GM21423 (cell line): ENCODE measurements at regions not wholly inside any gene's neighbourhood (a gene's known extent, or its start where the extent isn't known, plus 50 kb on each side); places are given as distances from the start of the nearest gene placed in this dataset.
"Not testable (repeated sequence)": the region's sequence is repeated elsewhere in the genome, so short reads cannot be mapped to it uniquely, and the experiment has no call there.

ENCODE experiments used
- ATAC-seq: cut with Tn5 transposase; IDR thresholded peaks from one replicate; pipeline ENCODE4 v1.9.1; 2021; ENCODE audit warnings: mild to moderate bottlenecking, moderate library complexity; ENCODE audit not compliant: unreplicated experiment

DNA sequence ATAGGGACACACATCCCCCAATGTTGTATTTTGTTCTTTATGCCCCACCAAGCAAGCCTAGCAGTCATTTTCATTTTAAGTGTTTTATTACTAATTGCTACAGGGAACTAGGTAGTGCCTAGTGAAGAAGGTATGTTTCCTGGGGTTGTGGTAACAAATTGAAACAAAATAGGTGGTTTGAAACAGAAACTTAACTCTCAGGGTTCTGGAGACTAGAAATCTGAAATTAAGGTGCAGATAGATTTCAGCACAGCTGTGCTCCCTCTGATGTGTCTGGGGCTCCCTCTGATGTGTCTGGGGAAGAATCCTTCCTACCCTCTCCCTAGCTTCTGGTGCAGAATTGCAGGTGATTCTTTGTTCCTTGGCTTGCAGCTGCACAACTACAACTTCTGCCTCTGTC lies 390.1 kb downstream of the ZFHX3 start:
- peak; percentile 93 for ATAC-seq

DNA sequence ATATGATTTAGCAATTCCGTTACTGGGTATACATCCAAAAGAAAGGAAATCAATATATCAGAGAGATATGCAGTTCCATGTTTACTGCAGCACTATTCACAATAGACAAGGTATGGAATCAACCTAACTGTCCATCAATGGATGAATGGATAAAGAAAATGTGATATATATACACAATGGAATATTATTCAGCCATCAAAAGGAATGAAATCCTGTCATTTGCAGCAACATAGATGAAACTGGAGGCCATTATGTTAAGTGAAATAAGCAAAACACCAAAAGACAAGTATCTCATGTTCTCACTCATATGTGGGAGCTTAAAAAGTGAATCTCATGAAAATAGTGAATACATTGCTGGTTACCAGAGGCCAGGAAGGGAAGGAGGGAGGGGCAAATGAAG lies 390.8 kb downstream of the ZFHX3 start:
- ATAC-seq, result no peak

DNA sequence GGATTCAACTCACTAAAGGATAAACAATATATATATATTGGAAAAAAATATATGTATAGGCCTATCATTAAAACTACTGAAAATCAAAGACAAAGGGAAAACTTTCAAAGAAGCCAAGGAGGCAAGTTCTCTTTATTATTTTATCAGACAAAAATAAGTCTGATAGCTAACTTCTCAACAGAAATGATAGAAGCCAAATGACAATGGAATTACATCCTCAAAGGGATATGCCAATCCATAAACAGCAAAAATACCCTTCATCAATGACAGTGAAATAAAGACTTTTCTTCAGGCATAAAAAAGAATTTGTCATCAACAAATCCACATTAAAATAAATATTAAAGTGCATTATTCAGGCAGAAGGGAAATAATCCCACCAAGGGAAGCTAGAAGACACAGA lies 393.4 kb downstream of the ZFHX3 start:
- no peak for ATAC-seq

DNA sequence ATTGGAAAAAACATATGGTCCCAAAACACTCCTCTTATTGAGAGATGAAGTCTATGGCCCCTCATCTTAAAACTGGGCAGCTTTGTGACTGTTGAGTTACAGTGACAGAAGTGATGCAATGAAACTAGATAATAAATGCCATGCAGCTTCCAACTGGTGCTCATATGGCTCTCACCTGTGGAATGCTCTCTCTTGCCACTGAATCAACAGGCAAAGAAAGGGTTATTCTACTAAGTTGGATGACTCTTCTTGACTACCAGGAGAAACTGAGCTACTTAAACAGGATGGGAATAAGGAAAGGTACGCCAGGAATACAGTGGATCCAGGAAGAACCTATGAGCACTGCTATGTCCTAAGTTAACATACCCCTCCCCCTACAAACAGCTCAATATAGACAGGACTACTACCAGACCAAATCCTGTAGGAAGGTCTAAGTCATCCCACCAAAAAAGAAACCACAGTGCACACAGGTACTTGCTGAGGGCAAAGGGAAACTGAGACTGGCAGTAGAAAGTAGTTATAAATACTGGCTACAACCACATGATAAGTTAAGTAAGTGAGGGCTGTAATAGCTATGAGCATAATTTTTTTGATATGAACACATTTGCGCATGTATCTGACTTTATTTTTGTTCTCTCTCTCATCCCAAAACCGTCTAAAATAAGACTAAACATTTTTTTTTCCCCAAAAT lies 398.5 kb downstream of the ZFHX3 start:
- peak; percentile 50 for ATAC-seq

DNA sequence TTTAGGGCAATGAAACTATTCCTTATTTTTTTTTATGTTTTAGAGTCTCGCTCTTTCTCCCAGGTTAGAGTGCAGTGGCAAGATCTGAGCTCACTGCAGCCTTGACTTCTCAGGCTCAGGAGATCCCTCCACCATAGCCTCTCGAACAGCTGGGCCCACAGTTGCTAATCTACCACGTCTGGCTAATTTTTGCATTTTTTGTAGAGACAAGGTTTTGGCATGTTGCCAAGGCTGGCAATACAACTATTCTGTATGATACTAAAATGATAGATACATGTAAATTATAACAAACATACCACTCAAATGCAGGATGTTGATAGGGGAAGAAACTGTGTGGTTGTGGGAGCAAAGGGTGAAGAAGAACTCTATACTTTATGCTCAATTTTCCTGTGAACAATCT lies 401.3 kb downstream of the ZFHX3 start:
- ATAC-seq, result no peak

DNA sequence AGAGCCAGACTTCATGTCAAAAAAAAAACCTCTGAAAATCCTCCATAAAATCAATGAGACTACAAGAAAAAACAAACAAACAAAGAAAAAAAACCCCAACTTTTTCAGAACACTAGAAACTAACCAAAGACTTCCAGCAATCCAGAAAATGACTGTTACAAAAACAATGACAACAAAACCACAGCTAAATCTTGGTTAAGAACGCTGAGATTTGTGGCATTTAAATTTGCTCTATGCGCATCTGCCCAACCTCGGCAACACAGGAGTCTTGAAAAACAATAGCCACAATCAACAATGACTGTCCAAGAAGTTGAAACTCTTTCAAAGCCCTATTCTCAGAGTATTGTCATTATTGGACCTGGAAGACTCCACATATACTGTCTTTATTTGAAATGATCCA lies 402.4 kb downstream of the ZFHX3 start:
- no peak for ATAC-seq

DNA sequence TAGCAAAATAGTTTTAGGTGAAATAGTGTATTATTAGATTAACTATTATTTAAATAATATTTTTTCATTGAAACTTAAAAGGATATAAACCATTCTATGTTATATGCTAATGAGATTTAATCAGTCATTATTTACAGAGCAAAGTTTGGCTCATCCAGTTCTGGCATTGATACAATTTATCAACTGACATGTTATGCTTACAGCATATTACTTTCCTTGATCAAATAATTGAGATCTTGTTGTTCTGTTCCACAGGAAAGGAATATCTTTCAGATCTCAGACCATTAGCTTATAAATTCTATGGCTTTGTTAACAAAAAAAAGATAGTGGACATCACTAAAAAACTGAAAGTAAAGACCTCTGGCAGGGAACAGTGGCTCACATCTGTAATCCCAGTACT lies 403.0 kb downstream of the ZFHX3 start:
- no peak for ATAC-seq

DNA sequence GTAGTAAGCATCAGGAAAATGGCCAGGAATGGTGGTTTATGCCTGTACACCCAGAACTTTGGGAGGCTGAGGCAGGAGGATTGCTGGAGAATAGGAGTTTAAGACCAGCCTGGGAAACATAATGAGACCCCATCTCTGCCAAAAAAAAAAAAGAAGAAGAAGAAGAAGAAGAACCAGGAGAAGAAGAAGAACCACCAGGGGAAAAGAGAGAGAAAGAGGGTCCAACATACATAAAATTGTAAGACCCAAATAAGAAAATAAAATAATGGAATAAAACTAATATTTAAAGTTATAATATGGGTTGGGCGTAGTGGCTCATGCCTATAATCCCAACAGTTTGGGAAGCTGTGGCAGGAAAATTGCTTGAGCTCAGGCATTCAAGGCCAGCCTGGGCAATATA lies 408.4 kb downstream of the ZFHX3 start:
- ATAC-seq, result no peak

DNA sequence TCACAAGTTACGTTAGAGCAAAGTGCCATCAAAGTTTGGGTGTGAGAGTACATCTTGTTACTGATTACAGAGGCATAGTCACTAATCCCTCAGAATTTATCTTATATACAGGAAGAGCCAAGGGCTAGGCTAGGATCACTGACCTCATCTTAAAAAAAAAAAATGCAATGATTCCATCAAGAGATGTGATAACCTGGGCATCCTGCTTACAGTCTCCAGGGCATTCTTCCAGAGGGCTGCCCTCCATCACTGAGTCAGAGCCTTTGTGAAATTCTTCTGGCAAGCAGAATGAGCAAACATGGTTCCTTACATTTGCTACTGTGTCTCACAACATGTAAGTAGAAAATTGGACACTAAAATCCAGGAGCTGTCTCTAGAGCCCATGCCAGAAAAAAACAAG lies 410.6 kb downstream of the ZFHX3 start:
- ATAC-seq, result no peak

DNA sequence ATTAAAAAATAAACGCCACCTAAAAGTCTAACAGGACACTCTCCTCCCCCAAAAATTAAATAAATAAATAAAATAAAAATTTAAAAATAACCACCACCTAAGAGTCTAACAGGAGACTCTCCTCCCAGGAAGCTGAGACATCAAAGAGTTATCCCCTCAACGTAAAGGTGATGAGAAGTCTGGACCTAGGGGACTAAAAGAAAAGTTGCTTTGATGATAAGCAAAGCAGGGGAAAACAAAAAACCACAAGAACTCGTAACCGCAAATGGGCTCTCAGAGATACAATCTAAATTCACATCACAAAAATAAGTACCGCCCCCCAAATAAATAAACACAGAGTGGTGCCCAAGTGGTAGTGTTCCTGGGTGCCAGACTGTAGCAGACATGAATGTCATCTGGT lies 412.2 kb downstream of the ZFHX3 start:
- no peak for ATAC-seq

GRCh38 chr16:72635104-72635503 lies 412.8 kb downstream of the ZFHX3 start:
- no peak for ATAC-seq

DNA sequence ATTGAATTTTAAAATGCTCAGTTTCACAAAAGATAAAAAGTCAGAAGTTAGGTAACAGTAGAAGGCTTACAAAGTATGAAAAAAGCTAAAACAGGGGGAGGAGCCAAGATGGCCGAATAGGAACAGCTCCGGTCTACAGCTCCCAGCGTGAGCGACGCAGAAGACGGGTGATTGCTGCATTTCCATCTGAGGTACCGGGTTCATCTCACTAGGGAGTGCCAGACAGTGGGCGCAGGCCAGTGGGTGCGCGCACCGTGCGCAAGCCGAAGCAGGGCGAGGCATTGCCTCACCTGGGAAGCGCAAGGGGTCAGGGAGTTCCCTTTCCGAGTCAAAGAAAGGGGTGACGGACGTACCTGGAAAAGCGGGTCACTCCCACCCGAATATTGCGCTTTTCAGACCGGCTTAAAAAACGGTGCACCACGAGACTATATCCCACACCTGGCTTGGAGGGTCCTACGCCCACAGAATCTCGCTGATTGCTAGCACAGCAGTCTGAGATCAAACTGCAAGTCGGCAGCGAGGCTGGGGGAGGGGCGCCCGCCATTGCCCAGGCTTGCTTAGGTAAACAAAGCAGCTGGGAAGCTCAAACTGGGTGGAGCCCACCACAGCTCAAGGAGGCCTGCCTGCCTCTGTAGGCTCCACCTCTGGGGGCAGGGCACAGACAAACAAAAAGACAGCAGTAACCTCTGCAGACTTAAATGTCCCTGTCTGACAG lies 420.6 kb downstream of the ZFHX3 start:
- not testable (repeated sequence) for ATAC-seq

- no peak for ATAC-seq
These were observed 421.3 kb downstream of the ZFHX3 start for GRCh38 chr16:72626623-72627022.

- no peak for ATAC-seq
These were observed 426.3 kb downstream of the ZFHX3 start for GRCh38 chr16:72621651-72622050.

DNA sequence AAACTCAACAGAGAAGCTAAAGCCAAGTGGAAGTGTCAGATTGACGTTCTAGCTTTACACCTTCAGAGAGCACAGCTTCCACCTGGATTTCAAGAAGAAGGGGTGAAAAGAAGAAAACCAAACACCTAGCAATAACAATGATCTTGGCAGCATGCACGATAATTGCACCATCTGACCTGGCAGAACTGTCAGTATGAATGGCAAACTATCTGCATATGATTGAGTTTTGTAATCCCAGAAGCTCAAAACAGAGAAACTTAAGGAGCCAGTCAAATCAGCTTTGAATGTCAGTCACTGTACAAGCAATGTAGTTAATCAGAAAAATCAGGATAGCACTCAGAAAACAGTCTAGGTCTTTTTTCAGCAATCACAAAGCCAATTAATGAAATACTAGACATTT lies 427.1 kb downstream of the ZFHX3 start:
- no peak for ATAC-seq

GRCh38 chr16:72620348-72620747 lies 427.6 kb downstream of the ZFHX3 start:
- ATAC-seq, result no peak

GRCh38 chr16:72615856-72616255 lies 432.1 kb downstream of the ZFHX3 start:
- ATAC-seq, result no peak

GRCh38 chr16:72612718-72613117 lies 435.2 kb downstream of the ZFHX3 start:
- ATAC-seq, result no peak

DNA sequence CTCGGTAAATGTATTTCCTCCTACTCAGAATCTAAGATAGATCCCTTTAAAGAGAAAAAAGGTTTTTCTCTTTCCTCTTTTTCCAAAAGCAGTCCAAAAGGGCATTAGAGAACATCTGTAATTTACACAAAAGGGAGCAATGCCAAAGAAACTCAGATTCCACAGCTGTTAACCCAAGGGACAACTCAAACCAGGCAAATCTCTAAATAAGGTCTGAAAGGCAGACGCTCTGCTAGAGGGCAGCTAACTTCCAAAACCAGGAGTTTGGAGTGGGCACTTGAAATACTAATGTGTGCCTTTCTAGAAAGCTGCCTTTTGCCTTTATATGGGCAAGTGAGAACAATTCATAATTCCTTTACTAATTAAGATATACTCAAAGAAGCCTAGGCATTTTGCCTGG lies 435.7 kb downstream of the ZFHX3 start:
- ATAC-seq, result no peak

DNA sequence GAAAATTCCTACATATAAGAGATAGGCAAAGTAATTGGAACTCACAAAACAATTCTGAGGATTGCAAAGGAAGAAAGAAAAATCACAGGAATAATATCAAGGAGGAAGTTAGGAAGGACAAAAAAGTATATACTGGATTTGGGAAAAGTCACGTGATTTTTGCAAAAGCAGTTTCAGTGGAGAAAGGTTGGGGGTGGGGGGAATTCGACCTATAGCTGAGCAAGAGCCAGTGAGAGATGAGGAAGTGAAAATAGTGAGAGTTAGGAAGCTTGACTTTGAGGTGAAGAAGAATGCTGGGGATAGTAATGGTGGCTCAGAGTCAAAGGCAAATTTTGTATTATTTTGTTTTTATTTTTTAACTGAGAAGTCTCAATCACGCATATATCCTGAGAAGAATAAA lies 438.0 kb upstream of the PMFBP1 start:
- no peak for ATAC-seq

- no peak for ATAC-seq
These were observed 437.1 kb upstream of the PMFBP1 start for GRCh38 chr16:72609066-72609465.

DNA sequence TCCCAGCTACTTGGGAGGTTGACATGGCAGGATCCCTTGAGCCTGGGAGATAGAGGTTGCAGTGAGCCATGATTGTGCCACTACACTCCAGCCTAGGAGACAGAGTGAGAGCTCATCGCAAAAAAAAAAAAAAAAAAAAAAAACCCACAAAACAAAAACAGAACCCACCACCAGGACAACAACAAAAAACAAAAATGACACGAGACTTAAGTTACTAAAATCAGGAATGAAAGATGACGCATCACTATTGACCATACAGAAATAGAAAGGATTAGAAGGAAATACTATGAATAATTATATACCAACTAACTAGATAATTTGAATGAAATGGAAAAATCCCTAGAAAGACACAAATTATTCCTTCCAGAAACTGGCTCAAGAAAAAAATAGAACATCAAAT lies 432.4 kb upstream of the PMFBP1 start:
- peak; percentile 56 for ATAC-seq

GRCh38 chr16:72602499-72602898 lies 430.5 kb upstream of the PMFBP1 start:
- ATAC-seq, result no peak
